ENCODE measurements at regions not wholly inside any gene's neighbourhood (a gene's known extent, or its start where the extent isn't known, plus 50 kb on each side); places are given as distances from the start of the nearest gene placed in this dataset.

DNA sequence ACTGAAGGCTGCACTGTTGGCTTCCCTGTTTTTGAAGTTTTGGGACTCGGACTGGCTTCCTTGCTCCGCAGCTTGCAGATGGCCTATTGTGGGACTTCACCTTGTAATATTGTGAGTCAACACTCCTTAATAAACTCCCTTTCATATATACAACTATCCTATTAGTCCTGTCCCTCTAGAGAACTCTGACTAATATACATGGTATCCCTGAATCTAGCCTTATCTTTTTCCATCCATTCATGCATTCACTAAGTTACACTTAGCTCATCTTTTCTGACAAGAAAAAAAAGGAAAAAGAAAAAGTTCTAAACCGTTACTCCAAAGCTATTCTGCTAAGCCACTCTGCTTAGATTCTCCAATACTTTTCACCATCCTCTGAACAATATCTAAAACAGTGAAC is 1260.2 kb upstream of the PCDH7 start:
- H3K4me3 Mint-ChIP-seq, result no peak overlapping the region
- no peak overlapping the region for H3K27ac Mint-ChIP-seq
- peaks cover 24% of the 10 kb centered on the region for H3K9me3 Mint-ChIP-seq
- DNase-seq, result no peak
- H3K27me3 Mint-ChIP-seq, result no peaks in the 10 kb centered on the region
- no peaks in the 10 kb centered on the region for H3K36me3 Mint-ChIP-seq (ENCODE audit: low read depth)
- no peaks in the 10 kb centered on the region for H3K4me1 Mint-ChIP-seq (ENCODE audit: low read depth)

DNA sequence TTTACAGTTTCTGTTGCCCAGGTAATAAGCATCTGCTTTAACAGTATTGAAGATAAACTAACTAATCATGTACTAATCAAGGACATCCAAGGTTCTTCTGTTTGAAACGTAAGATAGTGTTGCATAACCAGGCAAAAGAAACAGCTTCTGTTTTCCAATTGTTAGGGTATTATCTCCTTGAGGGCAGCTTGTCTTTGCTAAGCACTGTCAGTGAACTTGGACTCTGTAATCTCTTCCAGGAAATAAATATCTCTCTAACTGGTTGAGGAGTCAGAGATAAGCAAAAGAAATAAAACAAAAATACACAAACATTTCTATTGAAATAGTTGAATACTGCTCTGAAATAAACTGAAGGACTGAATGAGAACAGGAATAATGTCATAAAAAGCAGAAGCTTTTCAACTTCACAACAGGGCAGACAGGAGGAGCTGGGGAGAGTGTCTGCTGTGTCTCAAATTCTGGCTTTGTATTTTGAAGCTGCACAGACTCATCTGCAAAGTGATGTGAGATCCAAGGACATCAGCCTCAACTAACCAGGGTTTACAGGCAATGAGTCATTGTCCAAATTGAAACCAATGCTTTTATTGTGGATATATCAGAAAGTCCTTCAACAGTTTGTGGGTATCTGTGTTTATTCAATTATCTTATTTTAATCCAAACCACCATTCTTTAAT is 1253.0 kb upstream of the PCDH7 start:
- H3K36me3 Mint-ChIP-seq (ENCODE audit: low read depth), result no peaks in the 10 kb centered on the region
- no peak for DNase-seq
- H3K27me3 Mint-ChIP-seq, result no peaks in the 10 kb centered on the region
- peaks cover 27% of the 10 kb centered on the region for H3K9me3 Mint-ChIP-seq
- no peak overlapping the region for H3K4me3 Mint-ChIP-seq
- H3K4me1 Mint-ChIP-seq (ENCODE audit: low read depth), result no peaks in the 10 kb centered on the region
- H3K27ac Mint-ChIP-seq, result no peak overlapping the region
